ENCODE measurements at regions not wholly inside any gene's neighbourhood (a gene's known extent, or its start where the extent isn't known, plus 50 kb on each side); places are given as distances from the start of the nearest gene placed in this dataset.
A peak's percentile ranks its signal among the peaks of the same experiment; 100 is the strongest.

DNA sequence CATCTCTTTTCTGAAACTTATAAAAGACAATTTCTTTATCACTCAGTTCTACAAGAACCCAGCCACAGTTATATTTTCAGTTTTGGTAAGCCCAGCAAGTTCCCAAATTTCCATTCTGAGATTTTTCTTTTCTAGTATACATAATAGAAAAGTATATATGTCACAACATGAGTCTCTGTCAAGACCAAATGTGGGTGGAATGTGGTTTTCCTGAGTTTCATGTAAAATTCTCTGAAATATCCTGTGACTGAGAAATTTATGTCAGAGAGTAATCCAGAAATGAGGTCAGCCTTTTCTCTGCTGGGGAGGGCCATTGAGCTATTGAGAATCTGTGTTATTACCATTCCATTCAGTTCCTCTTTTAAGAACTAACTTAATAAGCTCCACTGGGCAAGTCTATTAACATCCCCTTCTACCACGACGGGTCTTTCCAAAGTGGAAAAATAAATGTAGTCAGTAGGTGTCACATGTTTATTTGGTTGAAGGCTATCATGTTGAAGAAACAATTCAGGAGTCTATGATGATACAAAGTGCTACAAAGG, 100.7 kb upstream of the HMGN3 start:
- no peak overlapping the region for H3K4me2 ChIP-seq (ENCODE audit: low read length, poor library complexity, severe bottlenecking)
- H3K4me3 ChIP-seq (ENCODE audit: insufficient read depth in 1 of 2, low read depth in 1 of 2, low read length in 2 of 2) = no peak overlapping the region
- no peak overlapping the region for H3K14ac ChIP-seq (ENCODE audit: low read length in 2 of 2)
- H3K36me3 ChIP-seq (ENCODE audit: control insufficient read depth in 1 of 2, insufficient read depth in 2 of 2, low read depth in 1 of 2, low read length in 2 of 2) = no peaks in the 10 kb centered on the region
- DNase-seq = no peak
- no CpG with 5 or more reads among the region's 2 CpGs for WGBS
- no peaks in the 10 kb centered on the region for H3K27me3 ChIP-seq (ENCODE audit: control insufficient read depth in 1 of 2, insufficient read depth in 1 of 2, low read length in 2 of 2)
- H4K8ac ChIP-seq (ENCODE audit: low read length) = no peak overlapping the region
- no peak overlapping the region for H3K23ac ChIP-seq (ENCODE audit: low read length in 2 of 2)
- no peaks in the 10 kb centered on the region for H3K79me1 ChIP-seq (replicated peaks; ENCODE audit: low read length, poor library complexity, severe bottlenecking)
- H2BK12ac ChIP-seq (ENCODE audit: low read length in 2 of 2) = no peak overlapping the region
- no peak overlapping the region for H4K91ac ChIP-seq (ENCODE audit: low read length)
- no peaks in the 10 kb centered on the region for H3K4me1 ChIP-seq (ENCODE audit: control insufficient read depth, insufficient read depth, low read depth, low read length)
- no peak overlapping the region for H3K27ac ChIP-seq (ENCODE audit: low read length, poor library complexity, severe bottlenecking)
- H2BK5ac ChIP-seq (ENCODE audit: low read depth, low read length, poor library complexity, severe bottlenecking) = no peak overlapping the region
- no peak overlapping the region for H2BK15ac ChIP-seq (ENCODE audit: low read depth, poor library complexity, severe bottlenecking)
- no peak overlapping the region for H3K4ac ChIP-seq (ENCODE audit: low read depth in 1 of 2, low read length in 2 of 2)
- peak overlapping the region; percentile 23 for H3K9ac ChIP-seq (ENCODE audit: low read length)
- H2BK120ac ChIP-seq (ENCODE audit: low read depth, low read length) = no peak overlapping the region
- H2AFZ ChIP-seq (ENCODE audit: low read depth, low read length) = no peak overlapping the region
- no peaks in the 10 kb centered on the region for H3K9me3 ChIP-seq (ENCODE audit: control insufficient read depth, low read length)
- H3K18ac ChIP-seq (ENCODE audit: low read depth in 1 of 2, low read length in 2 of 2) = no peak overlapping the region
- no peak overlapping the region for H2AK5ac ChIP-seq (ENCODE audit: low read length, severe bottlenecking)

- Histone ChIP-seq H3K9ac (ENCODE audit: low read length) (peak overlapping the region; percentile 23), H3K79me1 (replicated peaks; ENCODE audit: low read length, poor library complexity, severe bottlenecking) (no peaks in the 10 kb centered on the region), H3K27me3 (ENCODE audit: control insufficient read depth in 1 of 2, insufficient read depth in 1 of 2, low read length in 2 of 2) (no peaks in the 10 kb centered on the region), H3K27ac (ENCODE audit: low read length, poor library complexity, severe bottlenecking) (no peak overlapping the region), H3K23ac (ENCODE audit: low read length in 2 of 2) (no peak overlapping the region), H3K4me3 (ENCODE audit: insufficient read depth in 1 of 2, low read depth in 1 of 2, low read length in 2 of 2) (no peak overlapping the region), H2BK15ac (ENCODE audit: low read depth, poor library complexity, severe bottlenecking) (no peak overlapping the region), H4K8ac (ENCODE audit: low read length) (no peak overlapping the region), H3K14ac (ENCODE audit: low read length in 2 of 2) (no peak overlapping the region), H3K9me3 (ENCODE audit: control insufficient read depth, low read length) (no peaks in the 10 kb centered on the region), H3K4me2 (ENCODE audit: low read length, poor library complexity, severe bottlenecking) (no peak overlapping the region), H4K91ac (ENCODE audit: low read length) (no peak overlapping the region), H3K4me1 (ENCODE audit: control insufficient read depth, insufficient read depth, low read depth, low read length) (no peaks in the 10 kb centered on the region), H3K4ac (ENCODE audit: low read depth in 1 of 2, low read length in 2 of 2) (no peak overlapping the region), H2BK120ac (ENCODE audit: low read depth, low read length) (no peak overlapping the region), H2AK5ac (ENCODE audit: low read length, severe bottlenecking) (no peak overlapping the region), H3K36me3 (ENCODE audit: control insufficient read depth in 1 of 2, insufficient read depth in 2 of 2, low read depth in 1 of 2, low read length in 2 of 2) (no peaks in the 10 kb centered on the region), H2BK5ac (ENCODE audit: low read depth, low read length, poor library complexity, severe bottlenecking) (no peak overlapping the region), H2BK12ac (ENCODE audit: low read length in 2 of 2) (no peak overlapping the region), H3K18ac (ENCODE audit: low read depth in 1 of 2, low read length in 2 of 2) (no peak overlapping the region), H2AFZ (ENCODE audit: low read depth, low read length) (no peak overlapping the region)
- DNase-seq = no peak
- 66% methylated on average over 3 of the region's 4 CpGs for WGBS
These were observed 100.2 kb upstream of the HMGN3 start for GRCh38 chr6:79334674-79335073.

- Histone ChIP-seq H2AFZ (ENCODE audit: low read depth, low read length) (no peak overlapping the region), H2BK5ac (ENCODE audit: low read depth, low read length, poor library complexity, severe bottlenecking) (no peak overlapping the region), H3K9me3 (ENCODE audit: control insufficient read depth, low read length) (no peaks in the 10 kb centered on the region), H2BK120ac (ENCODE audit: low read depth, low read length) (no peak overlapping the region), H2AK5ac (ENCODE audit: low read length, severe bottlenecking) (no peak overlapping the region), H3K14ac (ENCODE audit: low read length in 2 of 2) (no peak overlapping the region), H3K4me1 (ENCODE audit: control insufficient read depth, insufficient read depth, low read depth, low read length) (no peaks in the 10 kb centered on the region), H3K36me3 (ENCODE audit: control insufficient read depth in 1 of 2, insufficient read depth in 2 of 2, low read depth in 1 of 2, low read length in 2 of 2) (no peaks in the 10 kb centered on the region), H3K79me1 (replicated peaks; ENCODE audit: low read length, poor library complexity, severe bottlenecking) (no peaks in the 10 kb centered on the region), H3K27ac (ENCODE audit: low read length, poor library complexity, severe bottlenecking) (no peak overlapping the region), H4K91ac (ENCODE audit: low read length) (no peak overlapping the region), H4K8ac (ENCODE audit: low read length) (no peak overlapping the region), H3K4ac (ENCODE audit: low read depth in 1 of 2, low read length in 2 of 2) (no peak overlapping the region), H3K18ac (ENCODE audit: low read depth in 1 of 2, low read length in 2 of 2) (no peak overlapping the region), H2BK15ac (ENCODE audit: low read depth, poor library complexity, severe bottlenecking) (no peak overlapping the region), H3K23ac (ENCODE audit: low read length in 2 of 2) (no peak overlapping the region), H3K9ac (ENCODE audit: low read length) (no peak overlapping the region), H3K27me3 (ENCODE audit: control insufficient read depth in 1 of 2, insufficient read depth in 1 of 2, low read length in 2 of 2) (no peaks in the 10 kb centered on the region), H3K4me2 (ENCODE audit: low read length, poor library complexity, severe bottlenecking) (no peak overlapping the region), H2BK12ac (ENCODE audit: low read length in 2 of 2) (no peak overlapping the region), H3K4me3 (ENCODE audit: insufficient read depth in 1 of 2, low read depth in 1 of 2, low read length in 2 of 2) (no peak overlapping the region)
- WGBS = no CpG with 5 or more reads among the region's 2 CpGs
- no peak for DNase-seq
These were observed 96.2 kb upstream of the HMGN3 start for GRCh38 chr6:79330704-79331103.

- no peak overlapping the region for H2BK120ac ChIP-seq (ENCODE audit: low read depth, low read length)
- no peak overlapping the region for H3K4ac ChIP-seq (ENCODE audit: low read depth in 1 of 2, low read length in 2 of 2)
- no peak overlapping the region for H2BK5ac ChIP-seq (ENCODE audit: low read depth, low read length, poor library complexity, severe bottlenecking)
- no peak overlapping the region for H2BK12ac ChIP-seq (ENCODE audit: low read length in 2 of 2)
- H2BK15ac ChIP-seq (ENCODE audit: low read depth, poor library complexity, severe bottlenecking) = no peak overlapping the region
- no peak overlapping the region for H3K9ac ChIP-seq (ENCODE audit: low read length)
- H2AFZ ChIP-seq (ENCODE audit: low read depth, low read length) = no peak overlapping the region
- no peak overlapping the region for H3K14ac ChIP-seq (ENCODE audit: low read length in 2 of 2)
- H3K27ac ChIP-seq (ENCODE audit: low read length, poor library complexity, severe bottlenecking) = no peak overlapping the region
- H3K23ac ChIP-seq (ENCODE audit: low read length in 2 of 2) = no peak overlapping the region
- WGBS = 83% methylated on average over 5 of the region's 5 CpGs
- H4K8ac ChIP-seq (ENCODE audit: low read length) = no peak overlapping the region
- H3K4me2 ChIP-seq (ENCODE audit: low read length, poor library complexity, severe bottlenecking) = no peak overlapping the region
- DNase-seq = no peak
- no peak overlapping the region for H3K18ac ChIP-seq (ENCODE audit: low read depth in 1 of 2, low read length in 2 of 2)
- H4K91ac ChIP-seq (ENCODE audit: low read length) = no peak overlapping the region
- no peak overlapping the region for H3K4me3 ChIP-seq (ENCODE audit: insufficient read depth in 1 of 2, low read depth in 1 of 2, low read length in 2 of 2)
- no peaks in the 10 kb centered on the region for H3K79me1 ChIP-seq (replicated peaks; ENCODE audit: low read length, poor library complexity, severe bottlenecking)
- H2AK5ac ChIP-seq (ENCODE audit: low read length, severe bottlenecking) = no peak overlapping the region
- no peaks in the 10 kb centered on the region for H3K9me3 ChIP-seq (ENCODE audit: control insufficient read depth, low read length)
- H3K36me3 ChIP-seq (ENCODE audit: control insufficient read depth in 1 of 2, insufficient read depth in 2 of 2, low read depth in 1 of 2, low read length in 2 of 2) = no peaks in the 10 kb centered on the region
- H3K27me3 ChIP-seq (ENCODE audit: control insufficient read depth in 1 of 2, insufficient read depth in 1 of 2, low read length in 2 of 2) = no peaks in the 10 kb centered on the region
- H3K4me1 ChIP-seq (ENCODE audit: control insufficient read depth, insufficient read depth, low read depth, low read length) = no peaks in the 10 kb centered on the region
These were observed 78.8 kb upstream of the HMGN3 start for GRCh38 chr6:79313254-79313653.
